ENCODE measurements at regions not wholly inside any gene's neighbourhood (a gene's known extent, or its start where the extent isn't known, plus 50 kb on each side); places are given as distances from the start of the nearest gene placed in this dataset.

DNA sequence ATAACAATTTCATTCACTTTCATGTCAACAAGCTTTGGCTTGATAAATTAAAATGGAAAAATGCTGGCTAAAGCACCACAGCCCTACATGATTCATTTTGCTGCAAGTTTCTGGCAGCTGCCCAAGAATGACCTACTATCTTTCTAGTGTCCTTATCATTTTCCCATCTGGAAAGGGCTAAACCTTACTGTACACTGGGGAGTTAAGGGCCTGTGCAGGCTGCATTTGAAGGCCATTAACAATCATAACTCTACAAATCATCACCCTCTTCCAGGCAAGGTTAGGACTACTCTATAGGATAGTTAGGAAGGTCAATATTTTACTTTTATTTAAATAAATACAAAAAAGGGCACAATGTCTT lies 579.7 kb upstream of the ZNF608 start:
- TF ChIP-seq YY1 (IDR thresholded peaks at IDR 0.05; ENCODE audit: insufficient read depth, insufficient read length) (no peak), ZNF274 (IDR thresholded peaks at IDR 0.05; ENCODE audit: low read depth, low read length) (no peak), SUZ12 (IDR thresholded peaks at IDR 0.05; ENCODE audit: extremely low read depth, insufficient read depth, insufficient read length) (no peak)
